Activated CD4-positive, alpha-beta T cell treated with anti-CD3 and anti-CD28 coated beads for 4 hours (primary cell): ENCODE measurements at regions not wholly inside any gene's neighbourhood (a gene's known extent, or its start where the extent isn't known, plus 50 kb on each side); places are given as distances from the start of the nearest gene placed in this dataset.

ENCODE experiments used
- DNase-seq, 2 donors: peaks; one replicate each; pipeline ENCODE4 v3.0.0-alpha.2; 2020

- no peak for DNase-seq
These were observed 54.7 kb upstream of the GATA6 start for GRCh38 chr18:22114526-22115321.

- DNase-seq: no peak
These were observed 53.8 kb upstream of the GATA6 start for GRCh38 chr18:22115573-22115972.
